ENCODE measurements at regions not wholly inside any gene's neighbourhood (a gene's known extent, or its start where the extent isn't known, plus 50 kb on each side); places are given as distances from the start of the nearest gene placed in this dataset.

GRCh38 chr3:178485756-178486155, 50.5 kb upstream of the KCNMB2 start:
- TF ChIP-seq, protein P1, sequence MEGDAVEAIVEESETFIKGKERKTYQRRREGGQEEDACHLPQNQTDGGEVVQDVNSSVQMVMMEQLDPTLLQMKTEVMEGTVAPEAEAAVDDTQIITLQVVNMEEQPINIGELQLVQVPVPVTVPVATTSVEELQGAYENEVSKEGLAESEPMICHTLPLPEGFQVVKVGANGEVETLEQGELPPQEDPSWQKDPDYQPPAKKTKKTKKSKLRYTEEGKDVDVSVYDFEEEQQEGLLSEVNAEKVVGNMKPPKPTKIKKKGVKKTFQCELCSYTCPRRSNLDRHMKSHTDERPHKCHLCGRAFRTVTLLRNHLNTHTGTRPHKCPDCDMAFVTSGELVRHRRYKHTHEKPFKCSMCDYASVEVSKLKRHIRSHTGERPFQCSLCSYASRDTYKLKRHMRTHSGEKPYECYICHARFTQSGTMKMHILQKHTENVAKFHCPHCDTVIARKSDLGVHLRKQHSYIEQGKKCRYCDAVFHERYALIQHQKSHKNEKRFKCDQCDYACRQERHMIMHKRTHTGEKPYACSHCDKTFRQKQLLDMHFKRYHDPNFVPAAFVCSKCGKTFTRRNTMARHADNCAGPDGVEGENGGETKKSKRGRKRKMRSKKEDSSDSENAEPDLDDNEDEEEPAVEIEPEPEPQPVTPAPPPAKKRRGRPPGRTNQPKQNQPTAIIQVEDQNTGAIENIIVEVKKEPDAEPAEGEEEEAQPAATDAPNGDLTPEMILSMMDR (IDR thresholded peaks at IDR 0.05), result no peak
- no peak for TF ChIP-seq POLR2A (IDR thresholded peaks at IDR 0.05)
